LHCN-M2 (cell line): ENCODE measurements at regions not wholly inside any gene's neighbourhood (a gene's known extent, or its start where the extent isn't known, plus 50 kb on each side); places are given as distances from the start of the nearest gene placed in this dataset.

Source experiments
- DNase-seq: peaks from one replicate; pipeline ENCODE4 v3.0.0-alpha.2; 2012; ENCODE audit warnings: low read depth

DNA sequence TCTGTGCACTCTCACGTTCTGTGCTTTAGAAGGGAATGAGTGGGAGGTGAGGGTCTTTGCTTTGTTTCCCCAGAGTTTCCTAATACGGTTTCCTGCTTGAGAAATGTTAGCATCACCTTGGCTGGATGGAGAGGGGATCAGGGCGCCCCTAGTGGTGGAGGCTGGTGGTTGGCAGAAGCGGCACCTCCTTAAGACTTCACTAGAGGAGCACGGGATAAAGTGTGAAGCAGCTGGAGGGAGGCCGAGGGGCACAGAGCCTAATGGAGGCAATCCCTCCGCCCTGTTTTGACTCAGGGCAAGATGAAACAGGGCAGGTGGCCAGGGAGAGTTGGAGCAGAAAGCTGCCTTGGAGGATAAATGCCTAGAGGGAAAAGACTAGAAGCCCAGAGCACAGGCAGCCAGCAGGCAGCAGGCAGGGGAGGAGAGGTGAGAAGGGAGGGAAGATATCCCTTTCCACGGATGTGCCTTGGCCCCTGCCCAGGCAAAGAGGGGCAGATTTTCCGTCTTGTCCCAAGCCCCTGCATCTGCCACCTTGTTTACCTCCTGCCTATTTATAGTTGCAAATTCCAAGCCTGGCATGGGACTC lies 56.0 kb upstream of the BTRC start:
- peak; percentile 60 for DNase-seq

- DNase-seq = no peak
Measured at GRCh38 chr10:101299211-101299610, 54.8 kb upstream of the BTRC start.

- peak; percentile 52 for DNase-seq
Measured at GRCh38 chr10:101301111-101301731, 52.7 kb upstream of the BTRC start.

DNA sequence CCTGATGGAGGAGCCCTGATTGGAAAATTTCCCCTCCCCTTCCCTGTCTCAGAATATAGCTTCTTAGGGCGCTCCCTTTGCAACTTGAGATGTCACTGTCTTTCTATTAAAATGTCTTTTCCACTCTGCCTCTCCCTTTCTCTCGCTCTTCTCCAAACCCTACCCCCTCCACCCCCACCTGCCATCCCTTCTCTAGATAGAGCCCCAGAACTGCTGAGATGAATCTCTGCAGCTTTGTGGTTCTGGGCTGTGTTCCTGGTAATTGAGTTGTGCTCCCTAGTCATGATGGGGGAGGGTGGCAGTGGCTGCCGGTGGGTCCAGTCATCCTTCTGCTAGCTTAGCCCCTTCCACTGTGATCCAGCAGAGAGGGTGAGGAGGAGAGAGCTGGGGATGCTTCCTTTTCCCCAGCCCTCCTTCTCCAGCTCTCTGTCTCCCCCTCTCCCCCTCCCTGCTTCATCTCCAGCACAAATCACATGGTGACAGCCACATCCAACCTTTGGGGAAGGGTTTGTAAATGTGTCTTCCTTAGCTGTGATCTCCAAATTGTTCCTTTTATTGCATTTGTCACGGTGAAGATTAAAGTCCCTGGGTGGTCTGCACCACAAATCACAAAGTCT lies 50.8 kb upstream of the BTRC start:
- DNase-seq = peak; percentile 13
